GM12864 (cell line): ENCODE measurements at regions not wholly inside any gene's neighbourhood (a gene's known extent, or its start where the extent isn't known, plus 50 kb on each side); places are given as distances from the start of the nearest gene placed in this dataset.

Experiments
- DNase-seq: peaks from one replicate; pipeline ENCODE4 v3.0.0-alpha.2; 2011; ENCODE audit warnings: low read depth
- H3K4me3 ChIP-seq: 2 replicates; pipeline ENCODE4 v1.5.1; 2011; ENCODE audit warnings: mild to moderate bottlenecking, low read depth, low read length, control low read depth
- TF ChIP-seq, protein P1 (sequence below): IDR thresholded peaks from 2 replicates; pipeline ENCODE4 v1.5.1; 2011; ENCODE audit warnings: low read depth, mild to moderate bottlenecking, moderate library complexity, low read length, control low read depth, inconsistent platforms; ENCODE audit errors: missing control alignments

DNA sequence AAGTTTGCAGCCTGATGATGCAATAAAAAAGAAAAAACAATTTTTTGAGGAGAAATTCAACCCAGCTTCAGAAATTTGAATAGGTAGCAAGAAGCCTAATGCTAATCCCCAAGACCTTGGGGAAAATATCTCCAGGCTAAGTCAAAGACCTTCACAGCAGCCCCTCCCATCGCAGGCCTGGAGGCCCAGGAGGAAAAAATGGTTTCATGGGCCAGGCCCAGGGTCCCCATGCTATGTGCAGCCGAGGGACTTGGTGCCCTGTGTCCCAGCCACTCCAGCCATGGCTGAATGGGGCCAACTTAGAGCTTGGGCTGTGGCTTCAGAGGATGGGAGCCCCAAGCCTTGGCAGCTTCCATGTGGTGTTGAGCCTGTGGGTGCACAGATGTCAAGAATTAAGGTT lies 210.3 kb downstream of the SUCLA2 start:
- H3K4me3 ChIP-seq: no peak overlapping the region
- TF ChIP-seq, protein P1, sequence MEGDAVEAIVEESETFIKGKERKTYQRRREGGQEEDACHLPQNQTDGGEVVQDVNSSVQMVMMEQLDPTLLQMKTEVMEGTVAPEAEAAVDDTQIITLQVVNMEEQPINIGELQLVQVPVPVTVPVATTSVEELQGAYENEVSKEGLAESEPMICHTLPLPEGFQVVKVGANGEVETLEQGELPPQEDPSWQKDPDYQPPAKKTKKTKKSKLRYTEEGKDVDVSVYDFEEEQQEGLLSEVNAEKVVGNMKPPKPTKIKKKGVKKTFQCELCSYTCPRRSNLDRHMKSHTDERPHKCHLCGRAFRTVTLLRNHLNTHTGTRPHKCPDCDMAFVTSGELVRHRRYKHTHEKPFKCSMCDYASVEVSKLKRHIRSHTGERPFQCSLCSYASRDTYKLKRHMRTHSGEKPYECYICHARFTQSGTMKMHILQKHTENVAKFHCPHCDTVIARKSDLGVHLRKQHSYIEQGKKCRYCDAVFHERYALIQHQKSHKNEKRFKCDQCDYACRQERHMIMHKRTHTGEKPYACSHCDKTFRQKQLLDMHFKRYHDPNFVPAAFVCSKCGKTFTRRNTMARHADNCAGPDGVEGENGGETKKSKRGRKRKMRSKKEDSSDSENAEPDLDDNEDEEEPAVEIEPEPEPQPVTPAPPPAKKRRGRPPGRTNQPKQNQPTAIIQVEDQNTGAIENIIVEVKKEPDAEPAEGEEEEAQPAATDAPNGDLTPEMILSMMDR: no peak
- no peak for DNase-seq

GRCh38 chr13:47788844-47789243 lies 212.2 kb downstream of the SUCLA2 start:
- no peak overlapping the region for H3K4me3 ChIP-seq
- TF ChIP-seq, protein P1: no peak
- no peak for DNase-seq

DNA sequence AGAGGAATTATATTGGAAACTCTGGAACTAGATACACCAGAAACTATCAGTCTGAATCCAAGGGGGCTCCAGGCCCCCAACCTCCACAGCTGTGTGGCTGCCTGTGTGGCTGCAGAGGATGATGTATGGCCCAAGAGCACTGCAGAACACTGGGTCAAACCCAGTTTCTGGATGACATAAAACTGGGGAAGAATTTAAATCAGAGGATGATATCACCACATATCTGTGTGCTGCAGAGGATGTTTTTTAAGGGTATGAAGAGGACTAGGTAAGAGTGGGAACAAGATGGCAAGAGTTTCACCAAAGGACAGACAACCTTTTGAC lies 226.4 kb downstream of the SUCLA2 start:
- no peak for DNase-seq
- H3K4me3 ChIP-seq: no peak overlapping the region
- TF ChIP-seq, protein P1: no peak

- DNase-seq: no peak
- H3K4me3 ChIP-seq: no peak overlapping the region
- TF ChIP-seq, protein P1: no peak
Observed at GRCh38 chr13:47764817-47765216, 236.3 kb downstream of the SUCLA2 start.

- TF ChIP-seq, protein P1: no peak
- no peak for DNase-seq
- H3K4me3 ChIP-seq: no peak overlapping the region
Observed at GRCh38 chr13:47757466-47758080, 243.5 kb downstream of the SUCLA2 start.

GRCh38 chr13:47747901-47748300 lies 253.2 kb downstream of the SUCLA2 start:
- TF ChIP-seq, protein P1: no peak
- DNase-seq: no peak
- H3K4me3 ChIP-seq: no peak overlapping the region

- TF ChIP-seq, protein P1: no peak
- H3K4me3 ChIP-seq: no peak overlapping the region
- no peak for DNase-seq
Observed at GRCh38 chr13:47726394-47726793, 274.7 kb downstream of the SUCLA2 start.
